ENCODE measurements at regions not wholly inside any gene's neighbourhood (a gene's known extent, or its start where the extent isn't known, plus 50 kb on each side); places are given as distances from the start of the nearest gene placed in this dataset.

GRCh38 chr9:106072421-106072820 is 378.1 kb downstream of the TMEM38B start:
- no peaks in the 10 kb centered on the region for H4K20me1 ChIP-seq (ENCODE audit: insufficient read depth, low read length)
- no peak overlapping the region for H3K4me3 ChIP-seq (ENCODE audit: low read depth in 1 of 2, low read length in 2 of 2)
- H3K79me2 ChIP-seq (ENCODE audit: insufficient read depth, low read length): no peaks in the 10 kb centered on the region
- H3K9ac ChIP-seq (ENCODE audit: low read depth, low read length): no peak overlapping the region
- no peaks in the 10 kb centered on the region for H3K27me3 ChIP-seq (ENCODE audit: insufficient read depth, low read length, poor library complexity)
- no peak overlapping the region for H2AFZ ChIP-seq (ENCODE audit: low read depth, low read length)
- ATAC-seq (ENCODE audit: insufficient read depth, low read depth): no peak
- DNase-seq: no peak
- no peak overlapping the region for H3K4me2 ChIP-seq (ENCODE audit: insufficient read depth, low read length)
- TF ChIP-seq CTCF (IDR thresholded peaks at IDR 0.05; ENCODE audit: borderline replicate concordance, extremely low read depth, low read length, poor library complexity, severe bottlenecking) (no peak), EZH2 (IDR thresholded peaks at IDR 0.05; ENCODE audit: borderline replicate concordance, low read depth, low read length, severe bottlenecking) (no peak)
- no peaks in the 10 kb centered on the region for H3K4me1 ChIP-seq (ENCODE audit: insufficient read depth, low read length)
- H3K9me3 ChIP-seq (ENCODE audit: insufficient read depth, low read length, severe bottlenecking): no peaks in the 10 kb centered on the region
- H3K27ac ChIP-seq (ENCODE audit: low read length): no peak overlapping the region
- H3K36me3 ChIP-seq (ENCODE audit: insufficient read depth, low read length): no peaks in the 10 kb centered on the region

- no peak for TF ChIP-seq EZH2 (IDR thresholded peaks at IDR 0.05; ENCODE audit: borderline replicate concordance, low read depth, low read length, severe bottlenecking)
- no peak for TF ChIP-seq CTCF (IDR thresholded peaks at IDR 0.05; ENCODE audit: borderline replicate concordance, extremely low read depth, low read length, poor library complexity, severe bottlenecking)
- H3K79me2 ChIP-seq (ENCODE audit: insufficient read depth, low read length): no peaks in the 10 kb centered on the region
- no peak overlapping the region for H3K4me3 ChIP-seq (ENCODE audit: low read depth in 1 of 2, low read length in 2 of 2)
- ATAC-seq (ENCODE audit: insufficient read depth, low read depth) (no peak), DNase-seq (no peak)
- no peaks in the 10 kb centered on the region for H3K4me1 ChIP-seq (ENCODE audit: insufficient read depth, low read length)
- H3K27me3 ChIP-seq (ENCODE audit: insufficient read depth, low read length, poor library complexity): no peaks in the 10 kb centered on the region
- H3K9me3 ChIP-seq (ENCODE audit: insufficient read depth, low read length, severe bottlenecking): no peaks in the 10 kb centered on the region
- no peaks in the 10 kb centered on the region for H4K20me1 ChIP-seq (ENCODE audit: insufficient read depth, low read length)
- H2AFZ ChIP-seq (ENCODE audit: low read depth, low read length): no peak overlapping the region
- no peak overlapping the region for H3K4me2 ChIP-seq (ENCODE audit: insufficient read depth, low read length)
- no peak overlapping the region for H3K27ac ChIP-seq (ENCODE audit: low read length)
- no peak overlapping the region for H3K9ac ChIP-seq (ENCODE audit: low read depth, low read length)
- no peaks in the 10 kb centered on the region for H3K36me3 ChIP-seq (ENCODE audit: insufficient read depth, low read length)
These were observed 379.7 kb downstream of the TMEM38B start for GRCh38 chr9:106074006-106074405.

- no peak for ATAC-seq (ENCODE audit: insufficient read depth, low read depth)
These were observed 381.1 kb downstream of the TMEM38B start for GRCh38 chr9:106075236-106075959.

More at GRCh38 chr9:106075236-106075959, 381.1 kb downstream of the TMEM38B start:
- Histone ChIP-seq H3K27me3 (ENCODE audit: insufficient read depth, low read length, poor library complexity) (no peaks in the 10 kb centered on the region), H3K4me1 (ENCODE audit: insufficient read depth, low read length) (no peaks in the 10 kb centered on the region), H3K36me3 (ENCODE audit: insufficient read depth, low read length) (no peaks in the 10 kb centered on the region), H3K79me2 (ENCODE audit: insufficient read depth, low read length) (no peaks in the 10 kb centered on the region), H2AFZ (ENCODE audit: low read depth, low read length) (no peak overlapping the region), H3K9me3 (ENCODE audit: insufficient read depth, low read length, severe bottlenecking) (no peaks in the 10 kb centered on the region), H4K20me1 (ENCODE audit: insufficient read depth, low read length) (no peaks in the 10 kb centered on the region), H3K4me2 (ENCODE audit: insufficient read depth, low read length) (no peak overlapping the region), H3K27ac (ENCODE audit: low read length) (no peak overlapping the region), H3K4me3 (ENCODE audit: low read depth in 1 of 2, low read length in 2 of 2) (no peak overlapping the region), H3K9ac (ENCODE audit: low read depth, low read length) (no peak overlapping the region)
- TF ChIP-seq CTCF (IDR thresholded peaks at IDR 0.05; ENCODE audit: borderline replicate concordance, extremely low read depth, low read length, poor library complexity, severe bottlenecking): no peak
- no peak for TF ChIP-seq EZH2 (IDR thresholded peaks at IDR 0.05; ENCODE audit: borderline replicate concordance, low read depth, low read length, severe bottlenecking)
- no peak for DNase-seq

All from DND-41 (cell line).